ENCODE measurements at regions not wholly inside any gene's neighbourhood (a gene's known extent, or its start where the extent isn't known, plus 50 kb on each side); places are given as distances from the start of the nearest gene placed in this dataset.

DNA sequence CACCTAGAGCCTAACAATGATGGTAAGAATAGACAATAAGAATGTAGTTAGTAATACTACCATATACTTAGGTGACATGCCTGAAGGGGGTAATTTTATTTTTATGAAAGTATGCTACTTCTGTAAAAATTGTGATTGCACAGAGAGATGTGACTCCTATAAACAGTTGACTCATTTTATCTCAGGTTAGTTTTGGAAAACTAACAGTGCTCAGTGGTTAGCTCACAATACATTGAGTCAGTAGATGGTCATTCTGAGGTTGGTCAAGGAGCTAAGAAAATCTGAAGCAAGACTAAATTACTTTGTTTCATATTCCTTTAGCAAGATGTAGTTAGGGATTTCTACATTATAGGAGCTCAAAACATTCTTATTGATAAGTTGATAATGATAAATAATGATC, 271.0 kb downstream of the EDEM1 start:
- no peak for DNase-seq (ENCODE audit: low read depth)
- TF ChIP-seq, protein P1, sequence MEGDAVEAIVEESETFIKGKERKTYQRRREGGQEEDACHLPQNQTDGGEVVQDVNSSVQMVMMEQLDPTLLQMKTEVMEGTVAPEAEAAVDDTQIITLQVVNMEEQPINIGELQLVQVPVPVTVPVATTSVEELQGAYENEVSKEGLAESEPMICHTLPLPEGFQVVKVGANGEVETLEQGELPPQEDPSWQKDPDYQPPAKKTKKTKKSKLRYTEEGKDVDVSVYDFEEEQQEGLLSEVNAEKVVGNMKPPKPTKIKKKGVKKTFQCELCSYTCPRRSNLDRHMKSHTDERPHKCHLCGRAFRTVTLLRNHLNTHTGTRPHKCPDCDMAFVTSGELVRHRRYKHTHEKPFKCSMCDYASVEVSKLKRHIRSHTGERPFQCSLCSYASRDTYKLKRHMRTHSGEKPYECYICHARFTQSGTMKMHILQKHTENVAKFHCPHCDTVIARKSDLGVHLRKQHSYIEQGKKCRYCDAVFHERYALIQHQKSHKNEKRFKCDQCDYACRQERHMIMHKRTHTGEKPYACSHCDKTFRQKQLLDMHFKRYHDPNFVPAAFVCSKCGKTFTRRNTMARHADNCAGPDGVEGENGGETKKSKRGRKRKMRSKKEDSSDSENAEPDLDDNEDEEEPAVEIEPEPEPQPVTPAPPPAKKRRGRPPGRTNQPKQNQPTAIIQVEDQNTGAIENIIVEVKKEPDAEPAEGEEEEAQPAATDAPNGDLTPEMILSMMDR (IDR thresholded peaks at IDR 0.05; ENCODE audit: insufficient read depth, low read length) = no peak
- no peak overlapping the region for H3K4me3 ChIP-seq (ENCODE audit: low read depth, low read length)

DNA sequence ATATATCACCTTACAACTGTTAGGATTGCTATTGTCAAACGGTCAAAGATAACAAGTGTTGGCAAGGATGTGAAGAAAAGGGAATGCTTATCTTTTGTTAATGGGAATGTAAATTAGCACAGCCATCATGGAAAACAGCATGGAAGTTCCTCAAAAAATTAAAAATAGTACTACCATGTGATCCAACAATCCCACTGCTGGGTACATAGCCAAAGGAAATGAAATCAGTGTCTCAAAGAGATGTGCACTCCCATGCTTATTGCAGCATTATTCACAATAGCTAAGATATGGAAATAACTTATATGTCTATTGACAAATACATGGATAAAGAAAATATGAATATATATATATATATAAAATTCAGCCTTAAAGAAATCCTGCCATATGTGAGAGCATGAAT, 274.6 kb downstream of the EDEM1 start:
- TF ChIP-seq, protein P1 (IDR thresholded peaks at IDR 0.05; ENCODE audit: insufficient read depth, low read length) = no peak
- DNase-seq (ENCODE audit: low read depth) = no peak

DNA sequence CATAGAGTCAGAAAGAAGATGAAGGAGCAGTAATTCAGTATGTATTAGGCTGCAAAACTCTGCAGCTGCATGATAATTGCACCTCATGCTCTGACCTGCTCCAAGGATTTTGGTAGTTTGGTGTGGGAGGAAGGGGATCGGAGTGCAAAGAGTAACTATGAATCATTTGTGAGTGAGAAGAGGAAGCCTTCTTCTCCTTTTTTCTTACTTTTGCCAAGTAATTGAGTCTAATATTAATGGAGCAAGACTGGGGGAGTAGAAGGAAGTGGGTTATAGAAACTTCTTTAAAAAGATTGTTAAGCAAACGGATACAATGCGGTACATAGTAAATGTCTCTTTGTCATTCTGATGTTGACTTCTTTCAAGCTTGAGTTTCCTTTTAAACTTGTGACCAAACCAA, 276.5 kb downstream of the EDEM1 start:
- no peak overlapping the region for H3K4me3 ChIP-seq (ENCODE audit: low read depth, low read length)
- no peak for DNase-seq (ENCODE audit: low read depth)
- TF ChIP-seq, protein P1 (IDR thresholded peaks at IDR 0.05; ENCODE audit: insufficient read depth, low read length) = no peak

More for the DNA sequence above, 274.6 kb downstream of the EDEM1 start:
- no peak overlapping the region for H3K4me3 ChIP-seq (ENCODE audit: low read depth, low read length)

DNA sequence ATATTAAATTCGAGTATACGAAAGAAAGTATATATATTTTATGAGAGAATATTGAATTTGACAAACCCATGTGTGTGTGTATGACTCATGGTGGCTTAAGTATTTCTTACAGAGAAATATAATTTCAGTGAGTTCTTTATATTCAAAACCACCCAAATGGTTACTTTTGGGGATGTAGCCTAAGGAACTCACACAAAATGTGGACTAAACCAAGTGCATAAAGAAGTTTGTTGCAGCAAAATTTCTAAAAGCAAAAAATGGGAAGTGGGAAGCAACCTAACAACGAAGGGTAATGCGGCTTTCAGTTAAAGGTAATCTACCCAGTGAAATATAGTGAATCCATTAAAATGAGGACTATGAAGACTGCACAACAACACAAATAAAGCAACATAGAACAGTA, 277.1 kb downstream of the EDEM1 start:
- TF ChIP-seq, protein P1 (IDR thresholded peaks at IDR 0.05; ENCODE audit: insufficient read depth, low read length) = no peak
- no peak for DNase-seq (ENCODE audit: low read depth)
- H3K4me3 ChIP-seq (ENCODE audit: low read depth, low read length) = no peak overlapping the region

DNA sequence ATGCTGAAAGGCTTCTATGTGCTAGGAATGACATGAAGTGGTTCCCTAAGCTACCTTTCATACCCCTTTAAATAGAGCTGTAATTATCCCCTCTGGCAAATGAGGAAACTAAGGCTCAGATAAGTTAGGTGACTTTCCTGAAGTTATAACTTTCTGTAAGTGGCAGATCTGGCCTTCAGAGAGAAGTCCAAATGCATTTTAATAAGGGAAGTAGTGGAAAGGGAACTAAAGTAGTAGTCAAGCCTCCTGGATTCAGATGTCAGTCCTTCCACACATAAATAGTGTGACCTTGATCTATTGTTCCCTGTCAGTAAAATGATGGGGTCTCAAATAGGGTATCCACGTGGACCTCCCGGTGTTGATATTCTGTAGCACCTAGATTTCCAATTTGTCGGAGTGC, 277.7 kb downstream of the EDEM1 start:
- TF ChIP-seq, protein P1 (IDR thresholded peaks at IDR 0.05; ENCODE audit: insufficient read depth, low read length) = no peak
- DNase-seq (ENCODE audit: low read depth) = no peak
- H3K4me3 ChIP-seq (ENCODE audit: low read depth, low read length) = no peak overlapping the region

- no peak overlapping the region for H3K4me3 ChIP-seq (ENCODE audit: low read depth, low read length)
- TF ChIP-seq, protein P1 (IDR thresholded peaks at IDR 0.05; ENCODE audit: insufficient read depth, low read length) = no peak
- no peak for DNase-seq (ENCODE audit: low read depth)
These were observed 278.6 kb downstream of the EDEM1 start for GRCh38 chr3:5466065-5466464.

DNA sequence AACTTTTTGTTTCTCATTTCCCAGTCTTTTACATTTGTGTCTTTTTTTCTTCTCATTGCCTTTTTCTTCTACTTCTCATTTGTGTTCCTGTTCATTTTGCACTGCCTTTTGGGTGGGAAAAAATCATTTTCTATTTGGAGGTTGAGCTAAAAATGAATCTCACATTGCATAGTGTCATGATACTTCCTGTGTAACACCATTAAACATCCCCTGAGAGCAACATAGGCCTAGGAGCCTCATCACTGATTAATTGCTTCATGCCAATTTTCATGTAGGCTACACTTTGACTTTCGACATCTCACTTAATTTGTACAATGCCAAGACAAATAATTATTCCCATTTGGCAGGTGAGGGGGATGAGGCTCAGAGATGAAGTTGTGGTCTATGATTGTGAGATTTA, 279.2 kb downstream of the EDEM1 start:
- H3K4me3 ChIP-seq (ENCODE audit: low read depth, low read length) = no peak overlapping the region
- TF ChIP-seq, protein P1 (IDR thresholded peaks at IDR 0.05; ENCODE audit: insufficient read depth, low read length) = no peak
- DNase-seq (ENCODE audit: low read depth) = no peak
